HG03354 (cell line): ENCODE measurements at regions not wholly inside any gene's neighbourhood (a gene's known extent, or its start where the extent isn't known, plus 50 kb on each side); places are given as distances from the start of the nearest gene placed in this dataset.
A peak's percentile ranks its signal among the peaks of the same experiment; 100 is the strongest.

Experiments used
- ATAC-seq: cut with Tn5 transposase; IDR thresholded peaks from one replicate; pipeline ENCODE4 v1.9.1; 2021; ENCODE audit warnings: mild to moderate bottlenecking; ENCODE audit not compliant: unreplicated experiment, poor library complexity, severe bottlenecking

GRCh38 chr10:83886871-83887270 lies 252.4 kb upstream of the GHITM start:
- ATAC-seq = no peak

DNA sequence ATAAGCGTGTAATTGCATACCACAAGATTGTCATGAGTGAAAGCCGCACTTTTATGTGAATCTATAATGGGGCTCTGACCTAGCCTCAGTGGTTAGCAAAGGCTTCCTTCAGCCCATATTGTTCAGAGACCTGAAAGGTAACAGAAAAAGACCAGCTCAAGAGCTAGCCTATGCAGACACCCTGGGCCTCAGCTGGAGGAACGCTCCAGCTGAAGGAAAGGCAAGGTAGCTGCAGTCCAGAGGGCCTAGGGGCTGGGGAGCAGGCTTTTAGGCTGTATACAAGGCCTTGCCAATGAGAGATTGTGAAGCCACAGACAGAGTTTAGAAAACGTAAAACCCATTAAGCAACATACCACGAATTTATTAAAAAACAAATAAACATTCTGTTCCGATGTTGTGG lies 246.6 kb upstream of the GHITM start:
- ATAC-seq = no peak

DNA sequence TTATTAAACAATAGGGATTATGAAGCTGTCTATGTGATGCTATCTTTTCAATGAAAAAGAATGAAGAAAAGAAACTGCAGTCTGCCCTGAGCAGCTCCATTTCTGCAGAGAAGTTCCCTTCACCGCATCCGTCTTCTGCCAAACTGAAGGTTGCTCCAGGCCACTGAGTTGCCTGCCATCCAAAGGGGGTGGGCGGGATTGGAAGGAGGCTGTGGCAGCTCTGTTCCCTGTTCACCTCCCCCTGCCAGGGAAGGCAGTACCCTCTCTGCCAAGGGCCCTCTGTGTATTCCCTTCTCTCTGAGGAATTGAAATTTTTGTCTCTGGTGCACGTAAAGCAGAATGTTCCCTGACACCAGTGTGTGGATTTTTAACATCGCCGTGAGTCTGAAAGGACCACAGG lies 243.1 kb upstream of the GHITM start:
- ATAC-seq = no peak

DNA sequence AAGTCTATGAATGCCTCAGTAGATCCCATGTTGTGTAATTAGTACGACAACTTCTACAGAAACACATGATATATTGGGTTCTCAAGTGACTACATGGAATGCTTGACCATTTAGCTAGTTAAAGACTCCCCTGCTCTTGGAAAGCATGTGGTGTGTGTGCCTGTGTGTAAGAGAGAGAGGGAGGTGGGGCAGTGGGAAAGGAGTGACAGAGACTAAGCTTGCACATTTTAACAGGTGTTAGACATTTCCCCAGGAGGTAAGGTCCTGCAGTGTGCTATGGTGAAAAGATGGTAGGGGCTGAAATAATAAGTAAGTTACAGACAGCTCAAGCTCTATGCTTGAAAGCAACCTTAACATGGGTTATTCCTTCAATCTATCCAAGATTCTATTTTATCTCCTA lies 241.7 kb upstream of the GHITM start:
- no peak for ATAC-seq

DNA sequence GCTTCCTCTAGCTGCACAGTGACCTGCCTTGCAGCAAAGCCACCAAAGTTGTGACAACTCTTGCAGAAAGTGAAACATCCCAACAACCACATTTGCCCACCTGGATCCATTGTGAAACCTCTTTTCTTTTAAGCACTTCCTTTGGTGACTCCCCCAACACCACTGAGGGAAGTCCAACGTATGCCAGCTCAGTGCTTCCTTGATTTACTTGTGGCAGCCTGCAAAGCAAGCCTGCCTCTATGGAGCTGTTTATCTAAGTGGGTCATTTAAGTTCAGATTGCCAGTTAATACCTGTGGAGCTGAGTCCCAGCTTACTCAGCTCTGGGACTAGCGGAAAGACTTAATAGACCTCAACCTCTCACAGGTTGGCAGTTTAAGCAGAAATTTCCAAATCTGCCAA lies 230.8 kb upstream of the GHITM start:
- ATAC-seq = no peak

DNA sequence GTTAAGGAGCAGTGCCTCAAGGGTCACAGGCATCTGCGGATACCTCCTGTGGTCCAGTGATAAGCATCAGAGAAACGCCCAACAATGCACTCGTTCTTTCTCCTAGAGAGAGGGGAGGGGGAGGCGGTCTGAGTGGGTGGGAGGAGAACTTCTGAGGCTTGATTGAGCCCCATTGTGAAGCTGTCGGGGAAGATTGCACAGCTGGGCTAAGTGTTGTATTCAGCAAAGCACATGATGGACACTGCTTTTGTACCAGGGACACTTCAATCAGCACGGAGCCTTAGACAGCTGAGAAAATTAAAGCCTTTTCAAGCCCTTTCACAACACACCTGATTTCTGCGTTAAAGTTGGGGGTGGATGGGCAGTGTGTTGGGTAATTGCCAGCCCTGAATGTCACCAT lies 230.3 kb upstream of the GHITM start:
- ATAC-seq = no peak

DNA sequence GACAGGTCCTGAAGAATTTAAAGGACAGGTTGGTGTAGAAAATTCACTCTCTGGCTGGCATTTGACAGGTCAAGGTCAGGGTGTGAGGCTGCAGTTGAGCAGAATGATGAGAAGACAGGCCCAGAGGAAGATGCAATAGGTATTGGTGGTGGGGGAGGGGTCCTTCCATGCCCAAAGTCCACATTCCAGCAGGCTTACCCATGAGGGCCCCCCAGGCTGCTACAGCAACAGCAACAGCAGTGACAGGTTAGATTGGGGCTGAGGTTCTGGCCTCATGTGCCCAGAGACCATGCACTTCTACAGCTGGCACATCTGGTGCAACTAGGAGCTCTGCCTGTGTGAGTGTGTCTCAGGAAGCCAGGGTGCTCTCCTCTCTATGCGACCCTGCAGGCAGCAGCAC lies 223.5 kb upstream of the GHITM start:
- ATAC-seq = no peak

- peak; percentile 63 for ATAC-seq
Observed at GRCh38 chr10:83917537-83918506, 221.5 kb upstream of the GHITM start.

DNA sequence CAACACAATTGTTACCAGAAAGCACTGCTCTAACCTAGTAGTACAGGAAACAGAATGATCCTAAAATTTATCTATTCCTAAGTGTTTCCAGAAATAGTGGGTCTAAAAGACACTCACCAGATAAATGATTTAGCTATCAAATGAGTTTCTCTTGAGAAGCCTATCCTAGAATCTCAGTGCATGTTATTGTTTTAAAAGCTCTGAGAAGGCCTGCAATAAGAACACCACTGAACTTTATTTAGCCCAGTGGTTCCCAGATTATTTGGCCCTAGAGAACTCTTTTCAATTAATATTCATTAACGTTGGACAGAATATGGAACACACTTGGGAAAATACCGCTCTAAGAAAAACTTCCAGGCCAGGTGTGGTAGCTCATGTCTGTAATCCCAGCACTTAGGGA lies 220.1 kb upstream of the GHITM start:
- ATAC-seq = no peak

- no peak for ATAC-seq
Observed at GRCh38 chr10:83921984-83922860, 217.1 kb upstream of the GHITM start.

GRCh38 chr10:83925133-83925532 lies 214.2 kb upstream of the GHITM start:
- ATAC-seq = no peak

DNA sequence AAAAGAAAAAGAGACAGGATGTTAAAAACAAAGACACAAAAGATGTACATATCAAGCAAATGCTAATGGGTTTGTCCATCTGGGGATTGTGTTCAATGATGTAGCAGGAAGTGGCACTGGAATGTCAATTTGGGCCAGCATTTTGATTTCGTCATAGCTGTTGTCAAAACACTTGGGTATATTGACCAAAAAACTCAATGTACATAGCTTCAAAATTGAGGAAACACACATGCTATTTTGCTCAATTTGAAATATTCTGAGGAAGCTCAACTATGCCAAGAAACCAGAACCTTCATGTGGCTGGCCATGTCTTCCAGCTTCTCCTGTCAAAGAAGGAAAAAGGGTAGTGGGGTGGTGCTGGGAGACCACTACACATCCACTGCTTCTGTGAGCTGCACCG lies 212.7 kb upstream of the GHITM start:
- no peak for ATAC-seq

DNA sequence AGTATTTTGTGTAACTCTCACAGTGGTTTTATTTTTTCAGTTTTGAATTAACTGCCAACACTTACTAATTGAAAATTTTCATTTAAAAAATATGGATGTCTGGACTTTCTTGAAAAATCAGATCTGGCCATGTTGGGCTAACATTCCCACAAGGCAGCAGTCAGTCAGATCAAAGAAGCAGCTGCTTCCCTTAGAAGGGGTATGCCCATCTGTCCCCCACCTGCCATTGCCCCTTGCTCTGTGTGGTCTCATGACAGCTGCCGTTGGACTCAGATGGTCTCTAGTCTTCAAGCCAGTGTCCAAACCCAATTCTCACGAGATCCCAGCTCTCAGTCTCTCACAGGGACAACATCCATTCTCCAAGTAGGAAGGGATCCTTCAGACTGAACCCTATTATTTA lies 212.1 kb upstream of the GHITM start:
- no peak for ATAC-seq

- ATAC-seq = no peak
Observed at GRCh38 chr10:83929399-83929798, 209.9 kb upstream of the GHITM start.

GRCh38 chr10:83931669-83932068 lies 207.6 kb upstream of the GHITM start:
- no peak for ATAC-seq

GRCh38 chr10:83932245-83932644 lies 207.1 kb upstream of the GHITM start:
- no peak for ATAC-seq

GRCh38 chr10:83934062-83934461 lies 205.2 kb upstream of the GHITM start:
- ATAC-seq = no peak

- no peak for ATAC-seq
Observed at GRCh38 chr10:83934641-83935338, 204.5 kb upstream of the GHITM start.

DNA sequence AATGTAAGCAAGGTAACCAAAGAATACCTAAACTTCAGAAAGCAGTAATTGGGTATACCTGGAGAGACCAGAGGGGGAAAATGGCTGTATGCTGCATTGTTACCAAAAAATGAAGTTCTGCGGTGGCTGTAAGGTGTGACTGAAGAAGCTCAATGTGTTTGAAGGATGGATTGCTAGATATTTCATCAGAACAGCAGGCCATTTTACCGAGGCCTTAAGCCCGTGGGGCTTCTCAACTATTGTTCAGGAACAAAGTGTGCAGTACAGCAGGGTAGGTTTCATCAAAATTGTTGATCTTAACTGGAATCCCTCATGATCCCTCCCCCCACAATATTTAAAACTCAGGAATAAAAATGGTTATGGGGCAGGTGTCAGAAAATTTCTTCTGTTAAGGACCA lies 204.0 kb upstream of the GHITM start:
- no peak for ATAC-seq

DNA sequence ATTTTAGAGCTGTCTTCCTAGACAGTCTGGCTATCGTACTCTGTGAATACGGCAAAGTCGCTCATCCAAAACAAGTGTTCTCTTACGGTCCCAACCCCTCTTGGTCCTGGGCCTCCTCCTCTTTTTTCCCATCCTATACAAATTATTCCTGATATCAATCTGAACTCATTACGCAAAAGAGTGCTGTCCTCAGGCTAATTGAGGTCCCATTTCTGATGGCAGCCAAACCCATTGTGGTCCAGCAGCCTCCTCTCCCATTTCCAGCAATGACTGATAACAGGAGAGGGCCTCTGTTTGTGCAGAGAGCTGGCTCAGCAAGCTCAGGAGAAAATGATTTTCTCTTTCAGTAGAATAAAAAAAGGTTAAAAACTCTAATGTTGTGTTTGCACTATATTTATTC lies 203.4 kb upstream of the GHITM start:
- no peak for ATAC-seq
